ENCODE measurements at regions not wholly inside any gene's neighbourhood (a gene's known extent, or its start where the extent isn't known, plus 50 kb on each side); places are given as distances from the start of the nearest gene placed in this dataset.

- TF ChIP-seq ZNF462 (CRISPR knock-in tag; IDR thresholded peaks at IDR 0.05) (no peak), NANOG (IDR thresholded peaks at IDR 0.05; ENCODE audit: borderline replicate concordance) (no peak), CREB1 (CRISPR knock-in tag; IDR thresholded peaks at IDR 0.05; ENCODE audit: low read depth) (no peak), STAT1 (IDR thresholded peaks at IDR 0.05; ENCODE audit: unreplicated experiment) (no peak), EZH2phosphoT487 (IDR thresholded peaks at IDR 0.05; ENCODE audit: unreplicated experiment) (no peak), POLR2AphosphoS5 (IDR thresholded peaks at IDR 0.05; ENCODE audit: low read depth) (no peak), ZNF331 (CRISPR knock-in tag; IDR thresholded peaks at IDR 0.05; ENCODE audit: low read depth) (no peak), JUNB (IDR thresholded peaks at IDR 0.05; ENCODE audit: unreplicated experiment) (no peak), REST (IDR thresholded peaks at IDR 0.05; ENCODE audit: unreplicated experiment) (no peak), ZNF114 (CRISPR knock-in tag; IDR thresholded peaks at IDR 0.05) (no peak)
Observed at GRCh38 chr2:116935097-116935814, 879.2 kb upstream of the DDX18 start (continued).
